ENCODE measurements at regions not wholly inside any gene's neighbourhood (a gene's known extent, or its start where the extent isn't known, plus 50 kb on each side); places are given as distances from the start of the nearest gene placed in this dataset.

DNA sequence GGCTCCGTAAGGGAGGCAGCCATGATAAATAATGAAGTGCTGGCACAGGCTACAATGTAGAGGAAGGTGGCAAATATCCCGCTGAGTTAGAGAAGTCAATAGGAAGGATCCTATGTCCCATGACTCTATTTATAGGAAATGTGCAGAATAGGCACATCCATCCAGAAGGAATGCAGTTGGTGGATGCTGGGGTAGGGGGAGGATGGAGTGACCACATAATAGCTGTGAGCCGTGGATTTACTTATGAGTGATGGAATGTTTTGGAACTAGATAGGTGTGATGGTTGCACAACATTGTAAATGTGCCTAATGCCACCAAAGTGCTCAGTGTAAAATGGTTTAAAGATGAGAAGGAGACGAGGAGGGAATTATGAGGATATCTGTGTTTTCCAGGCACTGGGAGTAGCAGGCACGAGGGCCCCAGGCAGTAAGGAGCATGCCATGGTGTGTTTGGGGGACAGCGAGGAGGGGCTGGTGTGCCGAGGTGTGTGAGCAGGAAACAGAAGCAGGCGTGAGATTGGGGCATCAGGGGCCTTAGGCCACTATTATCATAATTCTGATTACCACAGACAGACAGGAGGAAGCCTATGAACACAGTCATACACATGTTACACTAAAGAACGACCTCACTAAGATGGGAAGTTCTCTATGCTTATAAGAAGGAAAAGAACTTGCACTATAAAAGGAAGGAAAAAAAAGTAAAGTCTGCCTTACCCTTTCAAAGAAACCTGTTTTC is 837.3 kb upstream of the TMEM132C start:
- Histone ChIP-seq H3K4me1 (no peaks in the 10 kb centered on the region), H3K27me3 (no peaks in the 10 kb centered on the region)
- TF ChIP-seq, protein P1, sequence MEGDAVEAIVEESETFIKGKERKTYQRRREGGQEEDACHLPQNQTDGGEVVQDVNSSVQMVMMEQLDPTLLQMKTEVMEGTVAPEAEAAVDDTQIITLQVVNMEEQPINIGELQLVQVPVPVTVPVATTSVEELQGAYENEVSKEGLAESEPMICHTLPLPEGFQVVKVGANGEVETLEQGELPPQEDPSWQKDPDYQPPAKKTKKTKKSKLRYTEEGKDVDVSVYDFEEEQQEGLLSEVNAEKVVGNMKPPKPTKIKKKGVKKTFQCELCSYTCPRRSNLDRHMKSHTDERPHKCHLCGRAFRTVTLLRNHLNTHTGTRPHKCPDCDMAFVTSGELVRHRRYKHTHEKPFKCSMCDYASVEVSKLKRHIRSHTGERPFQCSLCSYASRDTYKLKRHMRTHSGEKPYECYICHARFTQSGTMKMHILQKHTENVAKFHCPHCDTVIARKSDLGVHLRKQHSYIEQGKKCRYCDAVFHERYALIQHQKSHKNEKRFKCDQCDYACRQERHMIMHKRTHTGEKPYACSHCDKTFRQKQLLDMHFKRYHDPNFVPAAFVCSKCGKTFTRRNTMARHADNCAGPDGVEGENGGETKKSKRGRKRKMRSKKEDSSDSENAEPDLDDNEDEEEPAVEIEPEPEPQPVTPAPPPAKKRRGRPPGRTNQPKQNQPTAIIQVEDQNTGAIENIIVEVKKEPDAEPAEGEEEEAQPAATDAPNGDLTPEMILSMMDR (IDR thresholded peaks at IDR 0.05) = no peak

DNA sequence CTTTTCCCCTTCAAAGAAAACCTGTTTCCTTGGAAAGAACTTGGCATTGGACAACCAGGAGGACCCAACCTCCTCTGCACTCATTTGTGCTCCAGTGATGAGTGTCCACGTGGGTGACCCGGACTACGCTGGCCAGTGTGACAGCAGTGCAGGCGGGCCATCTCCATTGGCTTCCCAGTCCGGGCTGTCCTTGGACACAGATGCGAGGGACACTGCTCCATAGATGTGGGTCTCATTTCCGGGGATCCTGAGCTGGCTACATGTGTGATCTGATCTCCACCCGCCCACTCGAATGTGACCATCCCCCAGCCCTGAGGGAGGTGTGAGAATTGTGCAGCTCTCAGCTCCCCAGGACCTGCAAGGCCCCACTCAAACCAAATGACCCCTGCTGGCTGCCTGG is 836.6 kb upstream of the TMEM132C start:
- Histone ChIP-seq H3K4me1 (no peaks in the 10 kb centered on the region), H3K9me3 (no peaks in the 10 kb centered on the region), H3K36me3 (no peaks in the 10 kb centered on the region), H3K27ac (no peak overlapping the region), H3K4me3 (no peak overlapping the region), H3K27me3 (no peaks in the 10 kb centered on the region)
- DNase-seq (no peak), ATAC-seq (peak; percentile 6)
- intact Hi-C loops (cut with DNase I) = no loop called here
- TF ChIP-seq, protein P1 (IDR thresholded peaks at IDR 0.05) = no peak

More for the DNA sequence above, 837.3 kb upstream of the TMEM132C start:
- intact Hi-C loops (cut with DNase I) = no loop called here
- DNase-seq (no peak), ATAC-seq (no peak)
- Histone ChIP-seq H3K9me3 (no peaks in the 10 kb centered on the region), H3K36me3 (no peaks in the 10 kb centered on the region), H3K4me3 (no peak overlapping the region), H3K27ac (no peak overlapping the region)

DNA sequence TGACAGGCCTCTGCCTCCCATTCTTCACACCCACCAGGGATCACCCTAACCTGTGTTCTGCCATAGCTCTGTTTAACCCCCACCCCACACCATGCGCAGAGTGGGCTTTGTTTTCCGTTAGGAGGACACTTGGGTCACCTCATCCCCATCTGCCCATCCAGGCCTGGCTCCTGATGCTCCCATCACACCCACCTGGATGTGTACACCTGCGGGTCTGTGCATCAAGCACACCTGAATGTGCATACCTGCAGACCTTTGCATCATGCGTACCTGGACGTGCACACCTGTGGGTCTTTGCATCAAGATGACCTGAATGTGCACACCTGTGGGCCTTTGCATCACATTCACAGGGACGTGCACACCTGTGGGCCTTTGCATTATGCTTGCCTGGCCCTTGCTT is 835.8 kb upstream of the TMEM132C start:
- TF ChIP-seq, protein P1 (IDR thresholded peaks at IDR 0.05) = no peak
- intact Hi-C loops (cut with DNase I) = no loop called here
- DNase-seq = no peak
- Histone ChIP-seq H3K27ac (no peak overlapping the region), H3K9me3 (no peaks in the 10 kb centered on the region), H3K4me1 (no peaks in the 10 kb centered on the region), H3K36me3 (no peaks in the 10 kb centered on the region), H3K27me3 (no peaks in the 10 kb centered on the region), H3K4me3 (no peak overlapping the region)
- ATAC-seq = peak; percentile 20

- no peak overlapping the region for H3K4me3 ChIP-seq
- ATAC-seq = no peak
- H3K27ac ChIP-seq = no peak overlapping the region
- TF ChIP-seq, protein P1 (IDR thresholded peaks at IDR 0.05) = no peak
- no peaks in the 10 kb centered on the region for H3K36me3 ChIP-seq
- intact Hi-C loops (cut with DNase I) = no loop called here
- H3K27me3 ChIP-seq = no peaks in the 10 kb centered on the region
- no peaks in the 10 kb centered on the region for H3K9me3 ChIP-seq
- DNase-seq = no peak
- no peaks in the 10 kb centered on the region for H3K4me1 ChIP-seq
Observed at GRCh38 chr12:127431594-127431993, 835.4 kb upstream of the TMEM132C start.

DNA sequence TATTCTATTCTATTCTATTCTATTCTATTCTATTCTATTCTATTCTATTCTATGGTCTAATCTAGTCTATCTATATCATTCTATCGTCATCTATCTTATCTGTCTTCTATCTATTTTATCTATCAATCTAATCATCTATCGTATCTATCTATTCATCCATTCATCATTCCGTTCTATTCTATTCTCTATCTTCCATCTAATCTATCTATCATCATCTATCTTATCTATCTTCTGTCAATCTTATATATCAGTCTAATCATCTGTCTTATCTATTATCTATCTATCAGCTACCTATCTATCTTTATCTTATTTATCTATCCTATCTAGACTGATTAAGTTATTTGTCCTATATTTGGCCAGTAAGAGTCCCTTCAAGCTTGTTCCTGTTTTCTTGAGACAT is 831.5 kb upstream of the TMEM132C start:
- DNase-seq (no peak), ATAC-seq (no peak)
- TF ChIP-seq, protein P1 (IDR thresholded peaks at IDR 0.05) = no peak
- intact Hi-C loops (cut with DNase I) = no loop called here
- H3K4me3 ChIP-seq = no peak overlapping the region
- H3K4me1 ChIP-seq = no peaks in the 10 kb centered on the region
- H3K27me3 ChIP-seq = no peaks in the 10 kb centered on the region
- H3K36me3 ChIP-seq = no peaks in the 10 kb centered on the region
- H3K9me3 ChIP-seq = no peaks in the 10 kb centered on the region
- no peak overlapping the region for H3K27ac ChIP-seq

All from upper lobe of right lung (tissue), 1 donor.